Tibial artery (tissue), 4 donors: ENCODE measurements at regions not wholly inside any gene's neighbourhood (a gene's known extent, or its start where the extent isn't known, plus 50 kb on each side); places are given as distances from the start of the nearest gene placed in this dataset.

Experiments used
- DNase-seq, 2 donors: peaks; one replicate each; pipeline ENCODE4 v3.0.0-alpha.2; 2019
- H3K27ac ChIP-seq, 2 donors: fragments of 200-600 bp; sonication (generic) in 1 of 2; 1 replicate in 1 of 2; 2 replicates in 1 of 2; pipeline ENCODE4 v1.5.1; 2018 to 2019; ENCODE audit warnings: mild to moderate bottlenecking in 1 of 2
- H3K27me3 ChIP-seq, 2 donors: fragments of 200-600 bp; sonication (generic) in 1 of 2; one replicate each; pipeline versions ENCODE4 v1.5.1 to v1.6.0; 2016 to 2019
- H3K36me3 ChIP-seq, 3 donors: fragments of 200-600 bp; sonication (generic) in 2 of 3; one replicate each; pipeline ENCODE4 v1.5.1; 2016 to 2019; ENCODE audit warnings: mild to moderate bottlenecking in 2 of 3
- H3K4me1 ChIP-seq, 4 donors: fragments of 200-600 bp; sonication (generic) in 2 of 4; 1 replicate in 3 of 4; 2 replicates in 1 of 4; pipeline ENCODE4 v1.5.1; 2016 to 2019
- H3K4me3 ChIP-seq, 2 donors: fragments of 200-600 bp; sonication (generic) in 1 of 2; 1 replicate in 1 of 2; 2 replicates in 1 of 2; pipeline ENCODE4 v1.5.1; 2018 to 2019; ENCODE audit warnings: mild to moderate bottlenecking in 2 of 2
- H3K9me3 ChIP-seq, 3 donors: fragments of 200-600 bp; sonication (generic) in 1 of 3; one replicate each; pipeline ENCODE4 v1.5.1; 2016 to 2019
- intact Hi-C: fragments of 100-400 bp; cut with DNase I; formaldehyde crosslinking; loops from one replicate; pipeline ENCODE4 v1.15.0; 2023; ENCODE audit warnings: low total_unique reads
- TF ChIP-seq, protein P1 (sequence below), 2 experiments: fragments of 200-600 bp in 1 of 2; fragments of 450-650 bp in 1 of 2; IDR thresholded peaks; one replicate each; pipeline ENCODE4 v1.5.1; 2017 to 2019; ENCODE audit warnings: antibody characterized with exemption in 2 of 2, mild to moderate bottlenecking in 1 of 2, moderate library complexity in 1 of 2

DNA sequence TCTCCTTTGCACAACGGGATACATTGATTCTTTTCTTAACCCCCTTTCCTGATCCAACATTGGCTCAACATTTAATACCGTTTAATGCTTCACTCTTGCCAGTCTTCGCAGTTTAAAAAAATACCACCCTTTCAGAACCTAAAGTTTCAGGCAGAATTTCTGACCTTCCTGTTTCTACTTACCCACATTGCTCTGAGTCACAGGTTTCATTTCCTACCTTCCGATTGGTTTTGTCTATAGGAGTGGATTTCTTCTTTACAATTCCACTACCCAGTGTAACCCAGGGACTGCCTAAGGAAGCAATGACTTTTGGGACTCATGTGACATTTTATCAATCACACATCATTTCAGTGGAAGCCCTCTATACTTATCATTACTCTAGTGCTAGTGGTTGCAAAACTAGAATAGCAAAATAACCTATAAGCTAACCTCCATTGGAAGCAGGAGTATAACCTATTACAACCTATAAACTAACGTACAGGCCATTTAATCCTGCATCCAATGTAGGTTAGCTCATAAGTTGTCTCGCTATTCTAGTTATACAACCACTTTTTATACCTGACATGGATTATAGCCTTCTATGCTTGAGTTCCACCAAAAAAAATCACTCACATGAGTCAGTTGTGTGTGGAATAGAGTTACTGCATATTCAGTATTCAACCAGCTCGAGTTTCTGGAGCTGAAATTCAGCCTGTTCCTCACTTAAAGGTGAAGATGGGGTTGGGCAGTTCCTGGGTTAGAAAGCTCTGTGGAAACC lies 64.9 kb upstream of the KITLG start:
- Histone ChIP-seq H3K27ac (no peak overlapping the region), H3K4me3 (no peak overlapping the region), H3K27me3 (no peaks in the 10 kb centered on the region), H3K9me3 (no peaks in the 10 kb centered on the region), H3K4me1 (no peaks in the 10 kb centered on the region), H3K36me3 (no peaks in the 10 kb centered on the region)
- TF ChIP-seq, protein P1, sequence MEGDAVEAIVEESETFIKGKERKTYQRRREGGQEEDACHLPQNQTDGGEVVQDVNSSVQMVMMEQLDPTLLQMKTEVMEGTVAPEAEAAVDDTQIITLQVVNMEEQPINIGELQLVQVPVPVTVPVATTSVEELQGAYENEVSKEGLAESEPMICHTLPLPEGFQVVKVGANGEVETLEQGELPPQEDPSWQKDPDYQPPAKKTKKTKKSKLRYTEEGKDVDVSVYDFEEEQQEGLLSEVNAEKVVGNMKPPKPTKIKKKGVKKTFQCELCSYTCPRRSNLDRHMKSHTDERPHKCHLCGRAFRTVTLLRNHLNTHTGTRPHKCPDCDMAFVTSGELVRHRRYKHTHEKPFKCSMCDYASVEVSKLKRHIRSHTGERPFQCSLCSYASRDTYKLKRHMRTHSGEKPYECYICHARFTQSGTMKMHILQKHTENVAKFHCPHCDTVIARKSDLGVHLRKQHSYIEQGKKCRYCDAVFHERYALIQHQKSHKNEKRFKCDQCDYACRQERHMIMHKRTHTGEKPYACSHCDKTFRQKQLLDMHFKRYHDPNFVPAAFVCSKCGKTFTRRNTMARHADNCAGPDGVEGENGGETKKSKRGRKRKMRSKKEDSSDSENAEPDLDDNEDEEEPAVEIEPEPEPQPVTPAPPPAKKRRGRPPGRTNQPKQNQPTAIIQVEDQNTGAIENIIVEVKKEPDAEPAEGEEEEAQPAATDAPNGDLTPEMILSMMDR (IDR thresholded peaks at IDR 0.05) = no peak
- DNase-seq = no peak
- intact Hi-C loops = no loop called here

DNA sequence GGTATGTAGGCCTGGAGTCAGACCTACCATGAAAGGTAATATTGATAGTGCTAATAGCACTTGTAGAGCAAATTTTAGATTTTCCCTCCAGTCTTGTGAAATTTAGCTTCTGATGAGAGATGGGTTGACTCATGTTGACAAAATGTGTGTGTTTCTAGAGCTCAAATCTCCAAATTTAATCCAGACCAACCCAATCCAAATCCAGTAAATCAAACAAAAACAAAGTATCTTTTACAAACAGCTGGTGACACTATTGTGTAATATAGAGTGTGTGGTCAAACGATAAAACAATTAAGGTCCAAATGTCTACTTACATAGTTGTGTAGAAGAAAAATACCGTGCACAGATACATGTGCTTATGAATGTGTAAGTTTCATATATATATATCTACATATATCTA lies 63.4 kb upstream of the KITLG start:
- Histone ChIP-seq H3K4me1 (no peaks in the 10 kb centered on the region), H3K4me3 (no peak overlapping the region), H3K27ac (no peak overlapping the region), H3K27me3 (no peaks in the 10 kb centered on the region), H3K9me3 (no peaks in the 10 kb centered on the region), H3K36me3 (no peaks in the 10 kb centered on the region)
- TF ChIP-seq, protein P1 (IDR thresholded peaks at IDR 0.05) = no peak
- no peak for DNase-seq
- intact Hi-C loops = no loop called here

DNA sequence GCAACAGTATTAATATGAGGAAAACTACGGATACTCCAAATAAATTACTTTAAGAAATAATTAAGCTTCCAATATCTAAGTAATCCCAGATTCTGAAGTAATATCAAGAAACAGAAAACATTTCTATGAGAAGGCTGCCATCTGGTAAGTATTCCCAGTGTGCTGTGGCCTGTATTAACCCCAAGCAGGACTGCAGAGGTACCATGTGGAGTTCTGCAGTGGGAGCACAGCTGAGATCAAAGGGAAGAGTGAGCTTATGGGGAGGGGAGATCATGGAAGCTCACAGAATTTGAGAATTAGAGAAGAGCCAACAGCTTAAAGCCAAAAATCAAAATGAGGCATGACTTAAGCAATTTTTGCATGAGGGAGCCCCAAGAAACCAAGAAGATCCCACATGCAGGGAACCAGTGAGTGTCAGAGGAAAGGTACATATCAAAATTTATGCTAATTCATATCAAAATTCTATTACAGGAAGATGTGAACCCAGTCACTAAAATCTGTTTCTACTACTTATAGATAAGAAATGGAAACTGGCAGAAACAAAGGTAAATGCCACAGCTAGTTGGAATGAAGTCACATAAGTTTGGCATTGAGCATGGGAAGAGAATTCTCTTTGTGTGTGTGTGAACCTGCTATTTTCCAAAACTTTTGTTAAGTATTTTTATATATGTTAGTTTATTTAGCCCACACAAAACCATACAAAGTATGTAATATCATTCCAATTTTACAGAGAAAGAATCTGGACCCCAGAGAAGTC lies 62.6 kb upstream of the KITLG start:
- H3K27me3 ChIP-seq = no peaks in the 10 kb centered on the region
- H3K36me3 ChIP-seq = no peaks in the 10 kb centered on the region
- DNase-seq = no peak
- no peak overlapping the region for H3K4me3 ChIP-seq
- no peaks in the 10 kb centered on the region for H3K9me3 ChIP-seq
- TF ChIP-seq, protein P1 (IDR thresholded peaks at IDR 0.05) = no peak
- intact Hi-C loops = no loop called here
- H3K4me1 ChIP-seq = no peaks in the 10 kb centered on the region
- no peak overlapping the region for H3K27ac ChIP-seq

DNA sequence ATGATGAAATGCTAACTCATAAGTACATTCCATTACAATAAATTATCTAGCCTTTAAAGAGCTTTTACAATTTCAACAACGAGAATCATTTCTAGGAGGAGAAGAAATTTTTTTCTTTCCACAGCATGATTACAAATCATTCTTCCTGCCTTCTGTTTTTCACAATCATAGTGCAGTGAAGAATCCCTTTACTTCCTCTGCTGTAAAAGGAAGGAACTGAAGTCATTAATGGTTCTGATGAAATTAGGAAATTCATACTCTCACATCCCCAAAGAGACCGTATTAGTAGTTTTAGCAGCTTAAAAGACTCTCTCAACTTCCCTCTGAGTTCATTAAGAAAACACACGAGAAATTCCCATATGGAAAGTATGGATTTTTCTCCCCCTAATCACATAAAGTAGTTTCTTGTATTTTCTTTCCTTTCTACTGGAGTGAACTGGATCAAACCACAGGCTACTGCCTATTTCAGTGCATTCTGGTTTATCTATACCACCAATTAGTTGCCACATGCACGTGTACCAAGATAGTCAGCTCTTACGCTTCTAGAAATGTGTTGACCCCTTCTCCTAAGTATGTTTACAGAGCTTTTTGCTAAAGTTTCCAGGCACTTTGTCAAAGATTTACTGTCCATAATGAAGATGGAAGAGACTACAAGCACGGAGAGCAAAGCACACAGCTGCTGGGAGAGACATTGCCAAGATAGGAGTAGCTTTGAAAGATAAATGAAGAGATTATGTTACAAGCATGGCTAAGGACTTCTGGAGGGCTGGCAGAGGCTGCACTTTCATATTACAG lies 58.9 kb upstream of the KITLG start:
- H3K4me3 ChIP-seq = no peak overlapping the region
- no peak overlapping the region for H3K27ac ChIP-seq
- H3K9me3 ChIP-seq = no peaks in the 10 kb centered on the region
- intact Hi-C loops = no loop called here
- H3K36me3 ChIP-seq = no peaks in the 10 kb centered on the region
- no peaks in the 10 kb centered on the region for H3K4me1 ChIP-seq
- TF ChIP-seq, protein P1 (IDR thresholded peaks at IDR 0.05) = no peak
- H3K27me3 ChIP-seq = no peaks in the 10 kb centered on the region
- DNase-seq = no peak

DNA sequence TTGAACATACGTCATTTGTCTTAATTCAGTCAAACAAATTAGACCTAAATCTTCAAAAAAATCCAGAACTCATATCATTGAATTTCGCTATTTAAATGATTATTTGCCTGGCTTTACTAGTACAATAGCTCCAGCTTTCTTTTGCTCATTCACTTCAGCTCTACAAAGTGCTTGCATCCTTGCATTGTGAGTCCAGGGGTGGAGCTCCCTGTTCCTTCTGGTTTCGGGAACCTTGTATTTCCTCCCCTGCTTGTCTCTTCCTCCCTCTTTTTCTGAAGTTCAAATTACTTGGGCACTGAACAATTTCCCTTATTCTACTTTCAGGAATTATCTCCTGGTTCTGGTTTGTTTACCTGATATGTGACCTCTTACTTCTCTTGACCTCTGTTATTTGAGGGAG lies 58.1 kb upstream of the KITLG start:
- intact Hi-C loops = no loop called here
- Histone ChIP-seq H3K27me3 (no peaks in the 10 kb centered on the region), H3K9me3 (no peaks in the 10 kb centered on the region), H3K4me3 (no peak overlapping the region), H3K4me1 (no peaks in the 10 kb centered on the region), H3K27ac (no peak overlapping the region), H3K36me3 (no peaks in the 10 kb centered on the region)
- TF ChIP-seq, protein P1 (IDR thresholded peaks at IDR 0.05) = no peak
- no peak for DNase-seq
